Gastrocnemius medialis (tissue), 4 donors: ENCODE measurements at regions not wholly inside any gene's neighbourhood (a gene's known extent, or its start where the extent isn't known, plus 50 kb on each side); places are given as distances from the start of the nearest gene placed in this dataset.

Experiments used
- ATAC-seq, 2 donors: fragments of 150-250 bp; one replicate each; pipeline ENCODE4 v1.9.1; 2016
- DNase-seq, 2 donors: peaks; one replicate each; pipeline ENCODE4 v3.0.0-alpha.2; 2019
- H3K27ac ChIP-seq, 4 donors: fragments of 200-600 bp; sonication (generic); 1 replicate in 1 of 4; 2 replicates in 3 of 4; pipeline ENCODE4 v1.5.1; 2016 to 2018; ENCODE audit warnings: mild to moderate bottlenecking in 2 of 4, moderate library complexity in 1 of 4
- H3K27me3 ChIP-seq, 3 donors: fragments of 200-600 bp; sonication (generic) in 2 of 3; 1 replicate in 1 of 3; 2 replicates in 2 of 3; pipeline versions ENCODE4 v1.5.1 to v1.6.0; 2016 to 2019; ENCODE audit warnings: mild to moderate bottlenecking in 1 of 3, moderate library complexity in 1 of 3
- H3K36me3 ChIP-seq, 2 donors: fragments of 200-600 bp; sonication (generic) in 1 of 2; one replicate each; pipeline ENCODE4 v1.5.1; 2017 to 2018
- H3K4me1 ChIP-seq, 2 donors: fragments of 200-600 bp; sonication (generic) in 1 of 2; one replicate each; pipeline ENCODE4 v1.5.1; 2016 to 2017; ENCODE audit warnings: mild to moderate bottlenecking in 2 of 2
- H3K4me3 ChIP-seq, 4 donors: fragments of 200-600 bp; sonication (generic) in 3 of 4; 1 replicate in 1 of 4; 2 replicates in 3 of 4; pipeline ENCODE4 v1.5.1; 2016 to 2019; ENCODE audit warnings: mild to moderate bottlenecking in 2 of 4
- H3K9me3 ChIP-seq, 3 donors: fragments of 200-600 bp; sonication (generic) in 2 of 3; 1 replicate in 1 of 3; 2 replicates in 2 of 3; pipeline ENCODE4 v1.5.1; 2016 to 2019
- CTCF ChIP-seq, 5 experiments: fragments of 450-650 bp in 3 of 5; fragments of 200-600 bp in 2 of 5; sonication (generic) in 2 of 5; IDR thresholded peaks in 4 of 5; conservative IDR thresholded peaks in 1 of 5; 1 replicate in 4 of 5; 2 replicates in 1 of 5; pipeline ENCODE4 v1.5.1; 2016 to 2019; ENCODE audit warnings: antibody characterized with exemption in 5 of 5, mild to moderate bottlenecking in 3 of 5, moderate library complexity in 3 of 5
- POLR2A ChIP-seq, 2 donors: fragments of 450-650 bp; IDR thresholded peaks; one replicate each; pipeline ENCODE4 v1.6.1; 2017; ENCODE audit warnings: antibody characterized with exemption in 2 of 2, mild to moderate bottlenecking in 2 of 2, moderate library complexity in 2 of 2
- in situ Hi-C, 4 donors: fragments of 200-750 bp; cut with MboI; loops; one replicate each; pipeline versions ENCODE4 v1.15.0 to v1.8.0; 2017; ENCODE audit warnings: low sequenced_read_pairs in 4 of 4
- intact Hi-C: fragments of 100-400 bp; cut with DNase I; formaldehyde crosslinking; loops from one replicate; pipeline ENCODE4 v1.15.1; 2023; ENCODE audit warnings: low total_unique reads

GRCh38 chr4:124061413-124061812 is 651.1 kb downstream of the ANKRD50 start:
- no peaks in the 10 kb centered on the region for H3K27me3 ChIP-seq
- H3K4me3 ChIP-seq = no peak overlapping the region
- ATAC-seq (peak; percentile 42 to 48), DNase-seq (no peak)
- H3K27ac ChIP-seq = peak overlapping the region; percentile 64 to 75 (median 71)
- H3K4me1 ChIP-seq = peaks cover 3 to 19% of the 10 kb centered on the region in 2 donors
- no peaks in the 10 kb centered on the region for H3K9me3 ChIP-seq
- TF ChIP-seq POLR2A (IDR thresholded peaks at IDR 0.05) (no peak), CTCF (IDR thresholded peaks at IDR 0.05 in 4 of 5, conservative IDR thresholded peaks at IDR 0.05 in 1 of 5) (no peak)
- in situ Hi-C loops (no loop called here), intact Hi-C loops (loop anchor here (2.0 kb wide), 1 partner anchor 31 kb away; no protein-coding TSS in a partner anchor)
- no peaks in the 10 kb centered on the region for H3K36me3 ChIP-seq

GRCh38 chr4:124065422-124065821 is 647.1 kb downstream of the ANKRD50 start:
- no peak for TF ChIP-seq POLR2A (IDR thresholded peaks at IDR 0.05)
- no peak for TF ChIP-seq CTCF (IDR thresholded peaks at IDR 0.05 in 4 of 5, conservative IDR thresholded peaks at IDR 0.05 in 1 of 5)
- no peaks in the 10 kb centered on the region for H3K36me3 ChIP-seq
- intact Hi-C loops (no loop called here), in situ Hi-C loops (no loop called here)
- H3K27ac ChIP-seq = no peak overlapping the region
- ATAC-seq (no peak), DNase-seq (no peak)
- no peak overlapping the region for H3K4me3 ChIP-seq
- H3K27me3 ChIP-seq = no peaks in the 10 kb centered on the region
- peaks cover 3 to 12% of the 10 kb centered on the region in 2 donors for H3K4me1 ChIP-seq
- peaks cover 0 to 7% (median 0%) of the 10 kb centered on the region in 3 donors for H3K9me3 ChIP-seq

GRCh38 chr4:124065936-124066335 is 646.6 kb downstream of the ANKRD50 start:
- Histone ChIP-seq H3K4me1 (peaks cover 3 to 10% of the 10 kb centered on the region in 2 donors), H3K4me3 (no peak overlapping the region), H3K36me3 (no peaks in the 10 kb centered on the region), H3K27ac (no peak overlapping the region), H3K27me3 (no peaks in the 10 kb centered on the region), H3K9me3 (peaks cover 0 to 9% (median 0%) of the 10 kb centered on the region in 3 donors)
- DNase-seq (no peak), ATAC-seq (no peak)
- TF ChIP-seq POLR2A (IDR thresholded peaks at IDR 0.05) = no peak
- TF ChIP-seq CTCF (IDR thresholded peaks at IDR 0.05 in 4 of 5, conservative IDR thresholded peaks at IDR 0.05 in 1 of 5) = no peak
- in situ Hi-C loops (no loop called here), intact Hi-C loops (no loop called here)

- intact Hi-C loops = no loop called here
- DNase-seq = no peak
- in situ Hi-C loops = no loop called here
- TF ChIP-seq CTCF (IDR thresholded peaks at IDR 0.05 in 4 of 5, conservative IDR thresholded peaks at IDR 0.05 in 1 of 5) (no peak), POLR2A (IDR thresholded peaks at IDR 0.05) (no peak)
- Histone ChIP-seq H3K27ac (no peak overlapping the region), H3K36me3 (no peaks in the 10 kb centered on the region), H3K27me3 (no peaks in the 10 kb centered on the region), H3K4me1 (peaks cover 1 to 4% of the 10 kb centered on the region in 2 donors), H3K4me3 (no peak overlapping the region), H3K9me3 (peaks cover 0 to 16% (median 0%) of the 10 kb centered on the region in 3 donors)
- no peak for ATAC-seq
These were observed 645.9 kb downstream of the ANKRD50 start for GRCh38 chr4:124066595-124066994.

GRCh38 chr4:124067046-124067445 is 645.5 kb downstream of the ANKRD50 start:
- ATAC-seq (no peak), DNase-seq (no peak)
- peaks cover 0 to 17% (median 0%) of the 10 kb centered on the region in 3 donors for H3K9me3 ChIP-seq
- intact Hi-C loops (no loop called here), in situ Hi-C loops (no loop called here)
- H3K4me3 ChIP-seq = no peak overlapping the region
- H3K4me1 ChIP-seq = peaks cover 0 to 1% of the 10 kb centered on the region in 2 donors
- no peak overlapping the region for H3K27ac ChIP-seq
- H3K36me3 ChIP-seq = no peaks in the 10 kb centered on the region
- no peaks in the 10 kb centered on the region for H3K27me3 ChIP-seq
- no peak for TF ChIP-seq CTCF (IDR thresholded peaks at IDR 0.05 in 4 of 5, conservative IDR thresholded peaks at IDR 0.05 in 1 of 5)
- no peak for TF ChIP-seq POLR2A (IDR thresholded peaks at IDR 0.05)
